Thoracic aorta (tissue), 2 donors: ENCODE measurements at regions not wholly inside any gene's neighbourhood (a gene's known extent, or its start where the extent isn't known, plus 50 kb on each side); places are given as distances from the start of the nearest gene placed in this dataset.

ENCODE experiments used
- ATAC-seq: fragments of 150-250 bp; one replicate; pipeline ENCODE4 v1.8.0; 2017; ENCODE audit warnings: low read depth; ENCODE audit not compliant: insufficient number of reproducible peaks, low FRiP score
- DNase-seq: peaks from one replicate; pipeline ENCODE4 v3.0.0-alpha.2; 2020; ENCODE audit warnings: low spot score
- H3K27ac ChIP-seq, 2 donors: fragments of 200-600 bp; sonication (generic); 1 replicate in 1 of 2; 2 replicates in 1 of 2; pipeline ENCODE4 v1.5.1; 2016; ENCODE audit warnings: mild to moderate bottlenecking in 2 of 2, moderate library complexity in 2 of 2
- H3K27me3 ChIP-seq: fragments of 200-600 bp; sonication (generic); replicated peaks from 2 replicates; pipeline ENCODE4 v1.6.0; 2016; ENCODE audit warnings: mild to moderate bottlenecking; ENCODE audit not compliant: insufficient read depth
- H3K36me3 ChIP-seq: fragments of 200-600 bp; sonication (generic); one replicate; pipeline ENCODE4 v1.5.1; 2016
- H3K4me1 ChIP-seq, 2 donors: fragments of 200-600 bp; sonication (generic); 1 replicate in 1 of 2; 2 replicates in 1 of 2; pipeline versions ENCODE4 v1.5.1 to v1.6.0; 2016; ENCODE audit warnings: low read depth in 2 of 2, mild to moderate bottlenecking in 1 of 2; ENCODE audit not compliant: control insufficient read depth in 1 of 2
- H3K4me3 ChIP-seq: fragments of 200-600 bp; sonication (generic); 2 replicates; pipeline ENCODE4 v1.5.1; 2016; ENCODE audit warnings: mild to moderate bottlenecking
- H3K9me3 ChIP-seq: fragments of 200-600 bp; sonication (generic); 2 replicates; pipeline ENCODE4 v1.5.1; 2016
- TF ChIP-seq, protein P1 (sequence below): fragments of 200-600 bp; sonication (generic); IDR thresholded peaks from one replicate; pipeline ENCODE4 v1.5.1; 2019; ENCODE audit warnings: antibody characterized with exemption

DNA sequence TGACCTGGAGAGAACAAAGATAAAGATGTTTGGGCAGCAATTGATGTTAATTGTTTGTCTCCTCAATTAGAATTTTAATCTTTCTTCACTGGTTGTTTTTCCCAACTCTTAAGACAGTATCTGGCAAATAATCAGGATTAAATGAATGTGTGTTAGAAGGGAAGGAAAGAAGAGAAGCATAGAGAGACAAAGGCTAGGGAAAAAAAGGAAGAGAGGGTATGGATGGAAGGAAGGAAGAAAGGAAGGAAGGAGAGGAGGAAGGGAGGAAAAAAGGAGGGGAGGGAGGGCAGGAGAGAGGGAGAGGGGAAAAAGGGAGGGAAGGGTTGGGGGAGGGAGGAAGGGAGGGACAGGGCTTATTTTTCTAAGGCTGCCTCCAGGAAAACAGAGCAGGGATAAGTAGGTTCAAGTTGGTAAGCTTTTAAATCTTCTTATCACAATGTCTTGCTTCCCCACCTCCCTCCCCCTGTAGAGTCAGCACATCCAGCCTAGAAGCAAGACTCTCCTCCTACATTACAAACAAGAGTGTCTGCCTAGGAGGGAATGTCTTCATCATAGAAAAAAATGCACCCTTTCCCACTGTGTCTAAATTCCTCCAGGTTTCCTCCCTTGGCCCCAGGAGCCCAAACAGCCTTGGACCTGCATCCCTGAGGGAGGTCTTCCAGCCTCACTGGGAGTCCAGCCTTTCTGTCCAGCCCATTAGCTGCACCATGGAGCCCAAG lies 447.8 kb upstream of the JARID2 start:
- no peaks in the 10 kb centered on the region for H3K36me3 ChIP-seq
- H3K4me1 ChIP-seq, result no peaks in the 10 kb centered on the region
- ATAC-seq (no peak), DNase-seq (no peak)
- no peaks in the 10 kb centered on the region for H3K9me3 ChIP-seq
- no peaks in the 10 kb centered on the region for H3K27me3 ChIP-seq
- TF ChIP-seq, protein P1, sequence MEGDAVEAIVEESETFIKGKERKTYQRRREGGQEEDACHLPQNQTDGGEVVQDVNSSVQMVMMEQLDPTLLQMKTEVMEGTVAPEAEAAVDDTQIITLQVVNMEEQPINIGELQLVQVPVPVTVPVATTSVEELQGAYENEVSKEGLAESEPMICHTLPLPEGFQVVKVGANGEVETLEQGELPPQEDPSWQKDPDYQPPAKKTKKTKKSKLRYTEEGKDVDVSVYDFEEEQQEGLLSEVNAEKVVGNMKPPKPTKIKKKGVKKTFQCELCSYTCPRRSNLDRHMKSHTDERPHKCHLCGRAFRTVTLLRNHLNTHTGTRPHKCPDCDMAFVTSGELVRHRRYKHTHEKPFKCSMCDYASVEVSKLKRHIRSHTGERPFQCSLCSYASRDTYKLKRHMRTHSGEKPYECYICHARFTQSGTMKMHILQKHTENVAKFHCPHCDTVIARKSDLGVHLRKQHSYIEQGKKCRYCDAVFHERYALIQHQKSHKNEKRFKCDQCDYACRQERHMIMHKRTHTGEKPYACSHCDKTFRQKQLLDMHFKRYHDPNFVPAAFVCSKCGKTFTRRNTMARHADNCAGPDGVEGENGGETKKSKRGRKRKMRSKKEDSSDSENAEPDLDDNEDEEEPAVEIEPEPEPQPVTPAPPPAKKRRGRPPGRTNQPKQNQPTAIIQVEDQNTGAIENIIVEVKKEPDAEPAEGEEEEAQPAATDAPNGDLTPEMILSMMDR, result no peak
- H3K27ac ChIP-seq, result no peak overlapping the region
- H3K4me3 ChIP-seq, result no peak overlapping the region

DNA sequence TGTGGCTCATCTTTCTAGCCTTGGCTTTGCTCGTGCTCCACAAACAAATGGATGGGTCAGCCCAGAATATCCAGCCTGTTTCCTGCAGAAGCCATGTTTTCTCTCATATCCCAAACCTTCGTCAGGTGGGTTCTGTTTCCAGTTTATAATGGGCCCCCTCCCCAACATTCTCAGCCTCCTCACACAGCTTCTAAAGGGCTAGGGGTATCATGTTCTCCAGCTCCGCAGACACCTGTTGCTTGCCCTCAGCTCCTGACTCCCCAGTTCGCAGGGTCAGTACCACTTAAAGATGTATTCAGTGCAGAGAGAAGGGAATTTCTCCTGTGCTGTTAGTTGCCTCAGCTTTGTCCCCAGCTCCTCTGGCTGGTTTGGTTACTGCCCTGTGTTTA lies 447.3 kb upstream of the JARID2 start:
- H3K36me3 ChIP-seq, result no peaks in the 10 kb centered on the region
- H3K4me1 ChIP-seq, result no peaks in the 10 kb centered on the region
- TF ChIP-seq, protein P1, result no peak
- DNase-seq (no peak), ATAC-seq (no peak)
- no peaks in the 10 kb centered on the region for H3K9me3 ChIP-seq
- H3K4me3 ChIP-seq, result no peak overlapping the region
- H3K27me3 ChIP-seq, result no peaks in the 10 kb centered on the region
- no peak overlapping the region for H3K27ac ChIP-seq

DNA sequence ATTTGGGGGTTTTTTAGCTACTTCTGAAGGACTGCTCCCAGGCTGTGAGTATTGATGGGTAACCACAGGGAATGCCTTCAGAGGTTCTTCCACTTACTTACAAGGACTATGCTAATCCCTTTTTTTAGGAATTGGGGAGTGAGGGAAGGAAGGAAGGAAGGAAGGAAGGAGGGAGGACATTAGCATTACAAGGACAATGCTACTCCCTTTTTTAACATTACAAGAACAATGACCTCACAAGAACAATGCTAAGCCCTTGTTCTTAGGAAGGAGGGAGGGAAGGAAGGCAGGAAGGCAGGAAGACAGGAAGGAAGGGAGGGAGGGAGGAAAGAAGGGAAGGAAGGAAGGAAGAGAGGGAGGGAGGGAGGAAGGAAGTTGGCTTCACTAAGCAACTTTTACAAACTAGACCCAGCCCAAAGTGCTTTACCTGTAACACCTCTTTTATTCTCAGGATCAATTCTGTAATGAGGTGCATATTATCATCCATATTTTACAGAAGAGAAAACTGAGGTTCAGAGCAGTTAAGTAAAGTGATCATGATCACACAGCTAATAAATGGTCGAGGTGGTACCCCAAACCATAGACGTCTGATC lies 446.8 kb upstream of the JARID2 start:
- Histone ChIP-seq H3K36me3 (no peaks in the 10 kb centered on the region), H3K27me3 (no peaks in the 10 kb centered on the region), H3K4me3 (no peak overlapping the region), H3K4me1 (no peaks in the 10 kb centered on the region), H3K9me3 (no peaks in the 10 kb centered on the region), H3K27ac (no peak overlapping the region)
- TF ChIP-seq, protein P1, result no peak
- DNase-seq (no peak), ATAC-seq (no peak)

DNA sequence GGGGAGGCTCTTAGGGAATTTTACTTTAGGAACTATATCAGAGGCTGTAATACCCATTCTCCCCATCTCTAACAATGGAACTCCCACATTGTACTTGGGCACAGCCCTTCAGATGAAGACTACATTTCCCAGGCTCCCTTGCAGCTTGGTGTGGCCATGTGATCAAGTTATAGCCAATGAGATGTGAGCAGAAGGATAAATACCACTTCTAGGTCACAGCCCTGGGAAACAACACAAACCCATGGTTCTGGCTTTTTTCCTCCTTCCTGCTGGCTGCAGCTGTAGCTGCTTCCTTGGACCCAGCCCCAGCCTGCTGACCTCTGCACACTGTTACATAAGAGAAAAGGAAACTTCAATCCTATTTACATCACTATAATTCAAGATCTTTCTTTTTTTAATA lies 445.9 kb upstream of the JARID2 start:
- Histone ChIP-seq H3K36me3 (no peaks in the 10 kb centered on the region), H3K4me3 (no peak overlapping the region), H3K27ac (no peak overlapping the region), H3K4me1 (peaks cover 0 to 6% of the 10 kb centered on the region in 2 donors), H3K27me3 (no peaks in the 10 kb centered on the region), H3K9me3 (no peaks in the 10 kb centered on the region)
- TF ChIP-seq, protein P1, result no peak
- no peak for DNase-seq
- no peak for ATAC-seq

- DNase-seq, result no peak
- peaks cover 0 to 7% of the 10 kb centered on the region in 2 donors for H3K4me1 ChIP-seq
- ATAC-seq, result no peak
- no peak overlapping the region for H3K4me3 ChIP-seq
- no peak overlapping the region for H3K27ac ChIP-seq
- H3K9me3 ChIP-seq, result no peaks in the 10 kb centered on the region
- no peaks in the 10 kb centered on the region for H3K36me3 ChIP-seq
- no peaks in the 10 kb centered on the region for H3K27me3 ChIP-seq
- TF ChIP-seq, protein P1, result no peak
These were observed 443.2 kb upstream of the JARID2 start for GRCh38 chr6:14802514-14803160.
